ENCODE measurements at regions not wholly inside any gene's neighbourhood (a gene's known extent, or its start where the extent isn't known, plus 50 kb on each side); places are given as distances from the start of the nearest gene placed in this dataset.

- CTCF ChIA-PET, result interaction anchor here (0.6 kb wide), 1 partner anchor 237 kb away, joined by 5 read pairs; no protein-coding TSS in a partner anchor
Measured at GRCh38 chr3:76815561-76815960, 224.3 kb upstream of the ROBO2 start.

GRCh38 chr3:76820481-76820880 is 219.4 kb upstream of the ROBO2 start:
- Mint-ChIP-seq H3K36me3 (ENCODE audit: low read depth) (no peaks in the 10 kb centered on the region), H3K27me3 (ENCODE audit: low read depth) (no peaks in the 10 kb centered on the region), H3K27ac (no peak overlapping the region), H3K4me1 (ENCODE audit: low read depth) (no peaks in the 10 kb centered on the region), H3K4me3 (no peak overlapping the region), H3K9me3 (peaks cover 7% of the 10 kb centered on the region)
- CTCF ChIA-PET, result no interaction called here
- intact Hi-C loops (cut with micrococcal nuclease), result no loop called here
- DNase-seq, result no peak

More at GRCh38 chr3:76815561-76815960, 224.3 kb upstream of the ROBO2 start:
- no peaks in the 10 kb centered on the region for H3K4me1 Mint-ChIP-seq (ENCODE audit: low read depth)
- no peaks in the 10 kb centered on the region for H3K36me3 Mint-ChIP-seq (ENCODE audit: low read depth)
- H3K4me3 Mint-ChIP-seq, result no peak overlapping the region
- no peak overlapping the region for H3K27ac Mint-ChIP-seq
- no peaks in the 10 kb centered on the region for H3K27me3 Mint-ChIP-seq (ENCODE audit: low read depth)
- peaks cover 9% of the 10 kb centered on the region for H3K9me3 Mint-ChIP-seq
- DNase-seq, result no peak
- intact Hi-C loops (cut with micrococcal nuclease), result no loop called here

- H3K27me3 Mint-ChIP-seq (ENCODE audit: low read depth), result no peaks in the 10 kb centered on the region
- no peaks in the 10 kb centered on the region for H3K36me3 Mint-ChIP-seq (ENCODE audit: low read depth)
- CTCF ChIA-PET, result no interaction called here
- no peak for DNase-seq
- peaks cover 5% of the 10 kb centered on the region for H3K9me3 Mint-ChIP-seq
- intact Hi-C loops (cut with micrococcal nuclease), result no loop called here
- H3K27ac Mint-ChIP-seq, result no peak overlapping the region
- H3K4me3 Mint-ChIP-seq, result no peak overlapping the region
- no peaks in the 10 kb centered on the region for H3K4me1 Mint-ChIP-seq (ENCODE audit: low read depth)
Measured at GRCh38 chr3:76824658-76825240, 215.2 kb upstream of the ROBO2 start.

DNA sequence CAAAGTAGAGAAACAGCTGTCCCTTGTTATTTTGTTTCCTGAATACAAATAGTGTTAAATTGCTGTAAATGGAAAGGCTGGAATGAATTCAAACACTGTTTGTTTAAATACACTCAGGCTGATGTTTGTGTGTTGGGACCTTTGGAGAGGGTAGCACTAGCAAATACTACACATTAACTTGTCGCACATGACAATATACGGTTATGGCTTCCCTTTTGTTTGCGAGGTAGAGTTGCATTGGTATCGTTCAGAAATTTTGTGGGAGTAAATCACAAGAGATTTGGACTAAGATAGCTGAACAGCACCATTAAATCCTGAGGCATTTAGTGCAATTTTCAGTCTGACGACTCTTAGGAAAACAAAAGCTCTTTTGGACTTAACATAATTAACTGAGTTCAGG is 213.0 kb upstream of the ROBO2 start:
- H3K36me3 Mint-ChIP-seq (ENCODE audit: low read depth), result no peaks in the 10 kb centered on the region
- H3K27ac Mint-ChIP-seq, result no peak overlapping the region
- H3K4me1 Mint-ChIP-seq (ENCODE audit: low read depth), result no peaks in the 10 kb centered on the region
- DNase-seq, result no peak
- no peaks in the 10 kb centered on the region for H3K27me3 Mint-ChIP-seq (ENCODE audit: low read depth)
- H3K9me3 Mint-ChIP-seq, result peaks cover 10% of the 10 kb centered on the region
- intact Hi-C loops (cut with micrococcal nuclease), result no loop called here
- CTCF ChIA-PET, result no interaction called here
- H3K4me3 Mint-ChIP-seq, result no peak overlapping the region

GRCh38 chr3:76827701-76828226 is 212.1 kb upstream of the ROBO2 start:
- no peaks in the 10 kb centered on the region for H3K36me3 Mint-ChIP-seq (ENCODE audit: low read depth)
- peaks cover 10% of the 10 kb centered on the region for H3K9me3 Mint-ChIP-seq
- H3K4me1 Mint-ChIP-seq (ENCODE audit: low read depth), result no peaks in the 10 kb centered on the region
- intact Hi-C loops (cut with micrococcal nuclease), result no loop called here
- H3K27ac Mint-ChIP-seq, result no peak overlapping the region
- no peaks in the 10 kb centered on the region for H3K27me3 Mint-ChIP-seq (ENCODE audit: low read depth)
- CTCF ChIA-PET, result no interaction called here
- DNase-seq, result no peak
- H3K4me3 Mint-ChIP-seq, result no peak overlapping the region

DNA sequence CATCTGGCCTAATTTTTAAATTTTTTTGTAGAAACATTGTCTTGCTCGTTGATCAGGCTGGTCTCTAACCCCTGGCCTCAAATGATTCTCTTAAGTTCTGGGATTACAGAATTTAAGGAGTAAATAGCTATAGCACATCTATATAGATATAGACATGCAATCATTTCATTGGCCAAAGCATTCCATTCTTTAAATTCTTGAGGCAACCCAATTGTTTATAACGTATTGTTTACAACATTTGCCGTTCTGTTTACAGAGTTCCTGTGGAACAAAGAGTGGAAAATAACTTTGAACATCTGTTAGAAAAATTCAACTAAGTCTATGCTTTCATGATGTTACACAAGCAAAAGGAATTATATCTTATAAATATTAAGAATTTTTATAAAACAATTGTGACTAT is 205.2 kb upstream of the ROBO2 start:
- Mint-ChIP-seq H3K27ac (no peak overlapping the region), H3K9me3 (peaks cover 15% of the 10 kb centered on the region), H3K27me3 (ENCODE audit: low read depth) (no peaks in the 10 kb centered on the region), H3K36me3 (ENCODE audit: low read depth) (no peaks in the 10 kb centered on the region), H3K4me3 (no peak overlapping the region), H3K4me1 (ENCODE audit: low read depth) (no peaks in the 10 kb centered on the region)
- CTCF ChIA-PET, result no interaction called here
- intact Hi-C loops (cut with micrococcal nuclease), result no loop called here
- DNase-seq, result no peak

- CTCF ChIA-PET, result no interaction called here
- no peaks in the 10 kb centered on the region for H3K36me3 Mint-ChIP-seq (ENCODE audit: low read depth)
- intact Hi-C loops (cut with micrococcal nuclease), result no loop called here
Measured at GRCh38 chr3:76841747-76842146, 198.2 kb upstream of the ROBO2 start.

GRCh38 chr3:76842216-76842615 is 197.7 kb upstream of the ROBO2 start:
- Mint-ChIP-seq H3K9me3 (peaks cover 10% of the 10 kb centered on the region), H3K4me3 (no peak overlapping the region), H3K27me3 (ENCODE audit: low read depth) (no peaks in the 10 kb centered on the region), H3K27ac (no peak overlapping the region), H3K4me1 (ENCODE audit: low read depth) (no peaks in the 10 kb centered on the region), H3K36me3 (ENCODE audit: low read depth) (no peaks in the 10 kb centered on the region)
- intact Hi-C loops (cut with micrococcal nuclease), result no loop called here
- no peak for DNase-seq
- CTCF ChIA-PET, result no interaction called here

More at GRCh38 chr3:76841747-76842146, 198.2 kb upstream of the ROBO2 start:
- no peak overlapping the region for H3K27ac Mint-ChIP-seq
- no peak for DNase-seq
- no peak overlapping the region for H3K4me3 Mint-ChIP-seq
- peaks cover 10% of the 10 kb centered on the region for H3K9me3 Mint-ChIP-seq
- H3K4me1 Mint-ChIP-seq (ENCODE audit: low read depth), result no peaks in the 10 kb centered on the region
- H3K27me3 Mint-ChIP-seq (ENCODE audit: low read depth), result no peaks in the 10 kb centered on the region

GRCh38 chr3:76855451-76855850 is 184.4 kb upstream of the ROBO2 start:
- no peaks in the 10 kb centered on the region for H3K36me3 Mint-ChIP-seq (ENCODE audit: low read depth)
- peaks cover 9% of the 10 kb centered on the region for H3K9me3 Mint-ChIP-seq
- no peaks in the 10 kb centered on the region for H3K27me3 Mint-ChIP-seq (ENCODE audit: low read depth)
- CTCF ChIA-PET, result no interaction called here
- H3K27ac Mint-ChIP-seq, result no peak overlapping the region
- H3K4me1 Mint-ChIP-seq (ENCODE audit: low read depth), result no peaks in the 10 kb centered on the region
- no peak overlapping the region for H3K4me3 Mint-ChIP-seq
- intact Hi-C loops (cut with micrococcal nuclease), result no loop called here
- no peak for DNase-seq

GRCh38 chr3:76859596-76859995 is 180.3 kb upstream of the ROBO2 start:
- intact Hi-C loops (cut with micrococcal nuclease), result no loop called here
- no peak for DNase-seq
- Mint-ChIP-seq H3K4me1 (ENCODE audit: low read depth) (no peaks in the 10 kb centered on the region), H3K27me3 (ENCODE audit: low read depth) (no peaks in the 10 kb centered on the region), H3K27ac (no peak overlapping the region), H3K36me3 (ENCODE audit: low read depth) (no peaks in the 10 kb centered on the region), H3K4me3 (no peak overlapping the region), H3K9me3 (peaks cover 8% of the 10 kb centered on the region)
- CTCF ChIA-PET, result no interaction called here

- intact Hi-C loops (cut with micrococcal nuclease), result no loop called here
- H3K4me1 Mint-ChIP-seq (ENCODE audit: low read depth), result no peaks in the 10 kb centered on the region
- CTCF ChIA-PET, result no interaction called here
Measured at GRCh38 chr3:76864355-76864754, 175.5 kb upstream of the ROBO2 start.

GRCh38 chr3:76866729-76867408 is 173.0 kb upstream of the ROBO2 start:
- intact Hi-C loops (cut with micrococcal nuclease), result no loop called here
- no peak for DNase-seq
- peaks cover 2% of the 10 kb centered on the region for H3K9me3 Mint-ChIP-seq

More at GRCh38 chr3:76864355-76864754, 175.5 kb upstream of the ROBO2 start:
- no peak overlapping the region for H3K4me3 Mint-ChIP-seq
- H3K27ac Mint-ChIP-seq, result no peak overlapping the region
- no peaks in the 10 kb centered on the region for H3K36me3 Mint-ChIP-seq (ENCODE audit: low read depth)
- no peak for DNase-seq
- H3K27me3 Mint-ChIP-seq (ENCODE audit: low read depth), result no peaks in the 10 kb centered on the region
- peaks cover 7% of the 10 kb centered on the region for H3K9me3 Mint-ChIP-seq

DNA sequence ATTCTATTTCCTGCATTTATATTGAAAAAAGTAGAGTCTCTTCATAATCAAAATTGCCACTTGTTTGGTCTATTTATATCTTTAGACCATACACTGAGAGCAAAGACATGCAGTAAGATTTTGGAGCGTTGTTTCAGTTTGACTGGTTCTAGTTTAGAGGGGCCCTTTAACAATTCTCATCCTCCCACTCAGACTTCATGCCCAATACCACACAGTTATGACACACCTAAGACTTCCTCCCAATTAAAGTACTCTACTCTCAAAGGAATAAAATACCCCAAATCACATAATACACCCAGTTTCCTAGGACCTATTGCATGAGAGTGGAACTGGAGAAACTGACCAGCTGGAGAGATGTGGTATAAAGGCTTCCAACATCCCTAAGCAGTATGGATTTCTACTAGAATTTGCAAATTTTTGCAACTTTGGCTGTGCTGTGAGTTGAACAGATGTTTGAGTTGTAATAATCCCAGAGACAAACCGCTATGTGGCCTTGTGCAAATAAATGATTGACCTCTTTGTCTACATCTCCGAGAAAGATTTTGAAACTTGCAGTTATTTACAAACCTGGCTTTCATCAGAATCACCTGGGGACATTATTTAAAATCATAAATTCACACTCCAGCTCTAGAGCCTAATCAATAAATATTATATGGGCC is 170.0 kb upstream of the ROBO2 start:
- Mint-ChIP-seq H3K36me3 (ENCODE audit: low read depth) (no peaks in the 10 kb centered on the region), H3K27me3 (ENCODE audit: low read depth) (no peaks in the 10 kb centered on the region), H3K4me3 (no peak overlapping the region), H3K9me3 (peaks cover 4% of the 10 kb centered on the region), H3K27ac (no peak overlapping the region), H3K4me1 (ENCODE audit: low read depth) (no peaks in the 10 kb centered on the region)
- DNase-seq, result no peak
- CTCF ChIA-PET, result no interaction called here
- intact Hi-C loops (cut with micrococcal nuclease), result no loop called here

More at GRCh38 chr3:76866729-76867408, 173.0 kb upstream of the ROBO2 start:
- Mint-ChIP-seq H3K4me1 (ENCODE audit: low read depth) (no peaks in the 10 kb centered on the region), H3K4me3 (no peak overlapping the region), H3K27me3 (ENCODE audit: low read depth) (no peaks in the 10 kb centered on the region), H3K27ac (no peak overlapping the region), H3K36me3 (ENCODE audit: low read depth) (no peaks in the 10 kb centered on the region)
- CTCF ChIA-PET, result no interaction called here

Measured in activated naive CD4-positive, alpha-beta T cell treated with anti-CD3 and anti-CD28 coated beads for 36 hours (primary cell).